Neural progenitor cell (in vitro differentiated cells): ENCODE measurements at regions not wholly inside any gene's neighbourhood (a gene's known extent, or its start where the extent isn't known, plus 50 kb on each side); places are given as distances from the start of the nearest gene placed in this dataset.
"Not testable (repeated sequence)": the region's sequence is repeated elsewhere in the genome, so short reads cannot be mapped to it uniquely, and the experiment has no call there.

Experiments used
- EZH2phosphoT487 ChIP-seq: fragments of 200-600 bp; sonication (generic); IDR thresholded peaks from 2 replicates; pipeline ENCODE4 v1.6.1; 2017; ENCODE audit warnings: antibody characterized with exemption
- TF ChIP-seq, protein P1 (sequence below): fragments of 200-600 bp; sonication (generic); IDR thresholded peaks from 2 replicates; pipeline ENCODE4 v1.5.1; 2017; ENCODE audit warnings: antibody characterized with exemption, mild to moderate bottlenecking

DNA sequence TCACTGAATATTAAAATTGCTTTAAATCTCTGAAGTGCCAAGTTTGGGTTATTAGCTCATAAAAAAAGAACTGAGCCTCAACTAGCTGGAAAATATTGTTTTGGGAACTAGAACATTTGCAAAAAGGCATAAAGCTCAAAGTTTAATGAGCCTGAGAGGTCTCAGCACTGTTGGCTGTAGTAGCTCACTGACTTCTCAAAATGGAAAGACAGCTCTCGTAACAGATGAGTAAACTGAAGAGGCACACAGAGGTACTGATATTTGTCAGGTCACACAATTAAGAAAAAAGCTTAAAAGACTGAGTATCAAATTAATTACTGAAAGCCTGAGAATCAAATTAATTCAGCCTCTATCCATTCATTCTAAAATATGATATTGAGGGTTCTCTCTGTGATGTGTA is 100.6 kb downstream of the DDX11 start:
- TF ChIP-seq EZH2phosphoT487 = not testable (repeated sequence)
- TF ChIP-seq, protein P1, sequence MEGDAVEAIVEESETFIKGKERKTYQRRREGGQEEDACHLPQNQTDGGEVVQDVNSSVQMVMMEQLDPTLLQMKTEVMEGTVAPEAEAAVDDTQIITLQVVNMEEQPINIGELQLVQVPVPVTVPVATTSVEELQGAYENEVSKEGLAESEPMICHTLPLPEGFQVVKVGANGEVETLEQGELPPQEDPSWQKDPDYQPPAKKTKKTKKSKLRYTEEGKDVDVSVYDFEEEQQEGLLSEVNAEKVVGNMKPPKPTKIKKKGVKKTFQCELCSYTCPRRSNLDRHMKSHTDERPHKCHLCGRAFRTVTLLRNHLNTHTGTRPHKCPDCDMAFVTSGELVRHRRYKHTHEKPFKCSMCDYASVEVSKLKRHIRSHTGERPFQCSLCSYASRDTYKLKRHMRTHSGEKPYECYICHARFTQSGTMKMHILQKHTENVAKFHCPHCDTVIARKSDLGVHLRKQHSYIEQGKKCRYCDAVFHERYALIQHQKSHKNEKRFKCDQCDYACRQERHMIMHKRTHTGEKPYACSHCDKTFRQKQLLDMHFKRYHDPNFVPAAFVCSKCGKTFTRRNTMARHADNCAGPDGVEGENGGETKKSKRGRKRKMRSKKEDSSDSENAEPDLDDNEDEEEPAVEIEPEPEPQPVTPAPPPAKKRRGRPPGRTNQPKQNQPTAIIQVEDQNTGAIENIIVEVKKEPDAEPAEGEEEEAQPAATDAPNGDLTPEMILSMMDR = not testable (repeated sequence)
